G401.6 (cell line): ENCODE measurements at regions not wholly inside any gene's neighbourhood (a gene's known extent, or its start where the extent isn't known, plus 50 kb on each side); places are given as distances from the start of the nearest gene placed in this dataset.

Experiments used
- FAIRE-seq: peaks from 2 replicates; lab custom pipeline; 2012; peaks lifted over from hg19 to GRCh38; lab: Jason Lieb, UNC

DNA sequence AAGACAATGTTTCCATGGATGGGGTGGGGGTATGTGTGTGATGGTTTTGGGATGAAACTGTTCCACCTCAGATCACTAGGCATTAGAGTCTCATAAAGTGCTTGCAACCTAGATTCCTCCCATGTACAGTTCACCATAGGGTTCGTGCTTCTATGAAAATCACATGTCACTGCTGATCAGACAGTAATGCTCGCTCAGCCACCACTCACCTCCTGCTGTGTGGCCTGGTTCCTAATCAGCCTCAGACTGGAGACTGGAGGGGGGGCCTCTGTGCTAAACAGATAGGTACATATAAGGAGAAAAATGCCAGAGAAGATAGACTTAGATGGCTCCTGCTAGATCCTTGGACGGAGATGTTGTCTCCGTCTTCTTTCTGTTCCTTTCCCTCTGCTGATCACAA, 1296.9 kb upstream of the SEL1L start:
- no peak for FAIRE-seq

DNA sequence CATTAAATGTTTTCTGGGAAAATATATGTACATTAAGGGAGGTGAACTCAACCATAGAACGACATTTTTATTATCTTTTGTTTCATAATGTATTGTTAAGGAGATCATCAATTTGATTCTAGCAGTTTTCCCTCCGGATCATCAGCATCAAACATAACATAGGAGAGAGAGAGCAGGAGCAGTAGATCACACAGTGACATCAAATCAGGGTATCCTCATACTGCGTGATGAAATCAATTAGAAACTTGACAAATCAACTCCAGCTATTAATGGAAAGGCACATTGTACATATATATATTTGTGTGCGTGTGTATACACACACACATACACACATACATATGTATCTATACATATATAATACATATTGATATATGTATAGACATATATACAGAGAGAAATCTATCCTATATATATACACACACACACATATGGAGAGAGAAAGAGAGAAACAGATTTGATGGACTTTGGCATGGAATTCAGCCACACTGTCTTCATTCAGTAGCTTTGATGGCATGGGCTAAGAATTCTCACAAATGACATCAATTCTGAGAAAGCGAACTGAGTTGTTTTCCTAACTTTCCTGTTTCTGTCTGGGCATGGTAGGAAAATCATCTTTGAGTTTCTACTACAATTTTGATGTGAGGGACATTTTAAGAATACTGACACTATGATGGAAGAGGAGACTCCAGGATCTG, 1302.8 kb upstream of the SEL1L start:
- no peak for FAIRE-seq

DNA sequence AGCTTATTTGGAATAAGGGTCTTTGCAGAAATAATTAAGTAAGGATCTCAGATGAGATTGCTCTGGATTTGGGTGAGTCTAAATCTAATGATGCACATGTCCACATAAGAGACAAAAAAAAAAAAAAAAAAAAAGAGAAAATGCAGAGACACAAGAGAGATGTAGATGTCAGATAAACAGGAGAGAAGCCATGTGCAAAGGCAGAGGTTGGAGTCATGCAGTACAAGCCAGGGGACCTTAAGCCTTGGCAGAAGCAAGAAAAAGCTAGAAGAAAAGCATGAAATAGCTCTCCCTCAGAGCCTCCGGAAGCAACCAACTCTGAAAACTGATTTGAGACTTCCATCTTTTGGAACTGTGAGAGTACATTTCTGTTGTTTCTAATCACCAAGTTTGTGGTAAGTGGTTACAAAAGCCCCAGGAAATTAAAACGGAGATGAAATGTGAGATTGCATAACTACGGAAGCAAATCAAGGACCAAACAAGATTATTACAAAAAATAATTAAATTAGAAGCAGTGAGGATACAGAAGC, 1304.0 kb upstream of the SEL1L start:
- no peak for FAIRE-seq

DNA sequence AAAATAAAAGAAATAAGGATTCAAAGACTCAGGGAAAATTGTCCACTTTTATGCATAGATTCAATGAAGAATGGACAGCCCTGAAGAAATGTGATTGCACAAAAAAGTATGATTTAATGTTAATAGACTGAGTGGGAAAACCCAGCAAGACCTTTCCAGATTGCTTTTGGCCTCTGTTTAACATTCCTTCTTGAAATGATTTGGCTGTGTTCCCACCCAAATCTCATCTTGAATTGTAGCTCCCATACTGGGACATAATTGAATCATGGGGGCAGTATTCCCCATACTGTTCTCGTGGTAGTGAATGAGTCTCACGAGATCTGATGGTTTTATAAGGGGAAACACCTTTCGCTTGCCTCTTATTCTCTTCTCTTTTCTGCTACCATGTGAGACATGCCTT, 1316.9 kb upstream of the SEL1L start:
- FAIRE-seq = no peak

DNA sequence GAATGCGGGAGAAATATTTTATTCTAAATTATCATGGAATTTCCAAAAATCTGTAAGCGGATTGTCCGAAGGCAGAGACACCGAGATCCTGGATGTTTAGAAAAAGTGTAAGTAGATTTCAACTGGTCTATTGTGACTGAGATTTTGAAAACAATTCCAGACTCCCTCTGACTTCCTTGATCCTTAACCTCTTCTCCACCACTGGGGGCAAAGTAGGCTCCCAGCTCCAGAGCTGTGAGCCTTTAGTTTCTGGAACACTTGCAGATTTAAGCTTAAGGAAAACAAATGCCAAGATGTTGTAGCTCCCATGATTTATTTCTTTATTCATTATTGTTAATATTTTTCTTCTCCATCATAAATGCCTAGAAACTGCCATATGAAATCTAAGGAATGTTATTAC, 1320.5 kb upstream of the SEL1L start:
- no peak for FAIRE-seq

DNA sequence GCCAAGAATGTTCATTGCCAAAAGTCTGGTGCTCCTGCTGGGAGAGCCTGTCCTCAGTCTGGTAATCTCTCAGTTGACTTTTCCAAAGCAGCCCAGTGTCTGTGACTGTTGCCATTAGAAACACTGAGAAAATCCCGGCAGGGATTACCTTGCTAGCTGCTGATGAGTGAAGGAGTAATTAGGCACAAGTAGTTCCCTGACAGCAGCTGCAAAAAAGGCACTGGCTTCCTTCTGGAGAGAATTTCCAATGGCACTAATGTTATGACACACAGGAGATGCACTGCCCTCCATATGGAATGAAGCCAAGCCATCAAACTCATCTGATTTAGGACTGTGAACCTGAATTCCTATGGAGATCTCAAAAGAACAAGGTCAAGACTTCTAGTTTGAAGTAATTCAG, 1321.2 kb upstream of the SEL1L start:
- no peak for FAIRE-seq

DNA sequence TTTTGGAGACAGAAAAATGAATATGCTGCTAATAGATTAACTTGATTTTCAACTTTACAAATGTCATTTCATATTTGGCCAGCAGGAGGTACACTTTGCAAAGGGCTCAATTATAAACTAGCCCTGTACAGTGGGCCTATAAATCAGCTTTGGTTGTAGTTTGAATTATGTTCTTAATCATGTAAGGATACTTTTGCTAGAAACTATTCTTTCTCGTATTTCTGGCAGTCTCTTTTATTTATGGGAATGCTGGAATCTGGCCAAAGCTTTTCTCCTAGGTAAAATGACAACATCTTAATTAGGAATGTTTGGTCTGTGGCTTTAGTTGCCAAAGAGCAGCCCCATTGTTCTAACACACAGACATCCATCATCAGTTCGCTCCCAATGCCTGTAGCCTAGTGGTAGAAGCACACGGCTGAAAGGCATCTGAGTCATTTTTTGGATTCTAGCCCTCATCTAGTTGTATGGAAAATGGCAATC, 1322.3 kb upstream of the SEL1L start:
- FAIRE-seq = no peak

DNA sequence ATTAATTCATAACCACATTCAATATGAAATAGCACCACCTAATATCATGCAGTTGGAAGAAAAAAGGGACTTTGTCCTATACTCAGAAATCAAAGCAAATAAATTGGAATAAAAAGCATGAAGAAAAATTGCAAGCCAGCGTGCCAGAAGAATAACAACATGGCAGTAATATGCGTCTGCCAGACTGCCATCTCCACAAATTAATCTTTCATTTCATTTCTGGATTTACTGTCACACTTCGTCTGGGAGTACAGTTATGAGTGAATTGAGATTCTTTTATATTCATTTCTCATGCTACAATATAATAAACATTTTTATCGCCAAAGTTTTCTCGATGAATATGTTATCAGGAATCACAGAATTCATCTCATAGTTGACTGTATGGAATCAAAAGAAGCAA, 1327.7 kb upstream of the SEL1L start:
- FAIRE-seq = no peak

DNA sequence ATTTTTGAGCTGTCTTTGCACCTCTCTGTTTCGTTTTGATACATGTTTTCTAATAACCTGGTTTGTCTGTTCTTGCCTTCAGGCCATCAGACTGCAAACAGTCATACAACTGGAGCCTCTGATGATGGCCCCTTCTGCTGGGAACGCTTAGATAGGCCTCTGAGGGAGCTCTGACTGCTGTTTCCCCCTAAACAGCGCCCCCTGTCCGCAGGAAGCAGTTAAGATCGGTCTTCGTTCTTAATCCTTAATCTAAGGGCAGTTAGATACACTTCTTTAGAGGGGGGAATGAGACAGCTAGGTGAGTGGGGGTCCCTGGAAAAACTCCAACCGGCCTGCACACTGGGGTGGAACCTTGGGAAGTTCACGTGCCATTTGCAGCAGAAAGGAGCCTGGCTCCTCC, 1338.8 kb upstream of the SEL1L start:
- no peak for FAIRE-seq

DNA sequence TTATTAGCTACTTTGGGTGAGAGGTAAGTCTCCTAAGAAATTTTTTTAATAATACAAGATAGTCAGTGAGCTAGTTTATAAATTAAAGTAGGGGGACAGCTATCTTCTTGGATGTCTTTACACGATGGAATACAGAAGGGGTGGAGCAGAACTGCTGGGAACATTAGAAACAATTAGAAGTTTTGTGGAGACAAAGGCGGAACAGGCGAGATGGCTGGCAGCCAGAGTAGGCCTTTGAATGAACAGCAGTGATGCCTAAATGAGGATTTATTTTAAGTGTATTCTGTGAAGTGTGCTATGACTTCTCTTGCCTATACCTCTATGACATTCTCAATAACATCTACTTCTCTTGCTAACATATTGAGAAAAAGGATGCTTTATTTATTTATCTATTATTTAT, 1345.3 kb upstream of the SEL1L start:
- FAIRE-seq = no peak

DNA sequence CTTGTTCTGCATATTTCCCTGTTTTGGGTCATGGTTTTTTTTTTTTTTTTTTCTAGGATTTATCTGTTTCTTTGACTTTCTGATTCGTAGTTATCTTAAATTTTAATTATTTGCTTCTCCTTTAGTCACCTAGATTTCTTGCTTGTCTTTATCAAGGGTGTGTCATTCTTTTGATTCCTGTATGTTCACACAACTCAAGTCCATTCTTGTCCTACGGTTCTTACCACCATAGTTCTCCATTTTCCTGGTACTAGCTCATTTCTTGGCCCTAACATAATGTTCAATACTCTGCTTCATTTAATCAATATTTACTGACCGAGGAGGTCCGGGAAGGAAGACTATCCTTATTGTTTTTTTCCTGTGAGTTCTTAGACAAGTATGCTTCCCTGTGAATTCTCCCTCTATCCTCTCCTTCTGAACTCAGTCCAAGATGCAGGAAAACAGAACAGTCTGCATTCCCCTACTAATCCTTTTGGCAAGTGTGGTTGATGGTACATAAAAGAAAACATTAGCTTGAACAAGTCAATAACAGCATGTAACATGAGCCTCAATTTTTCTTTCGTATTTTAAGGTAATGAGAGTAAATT, 1346.4 kb upstream of the SEL1L start:
- FAIRE-seq = no peak

DNA sequence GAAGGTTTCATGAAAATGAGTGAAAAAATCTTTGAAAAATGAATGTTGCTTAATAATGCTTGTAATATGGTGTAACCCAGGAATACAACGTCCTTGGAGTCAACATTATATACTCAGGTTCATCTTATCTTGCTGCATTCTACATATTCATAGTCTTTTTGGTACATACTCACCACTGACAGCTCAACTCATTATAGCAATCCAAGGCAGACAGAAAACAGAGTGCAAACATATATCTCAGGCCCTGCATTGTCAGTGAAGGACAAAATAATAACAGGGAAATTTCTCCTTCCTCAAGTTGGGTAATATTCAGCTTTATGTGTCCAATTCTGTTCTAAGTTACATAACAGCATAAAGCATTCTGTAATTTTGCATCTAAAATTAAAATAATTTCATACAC, 1353.0 kb upstream of the SEL1L start:
- no peak for FAIRE-seq

DNA sequence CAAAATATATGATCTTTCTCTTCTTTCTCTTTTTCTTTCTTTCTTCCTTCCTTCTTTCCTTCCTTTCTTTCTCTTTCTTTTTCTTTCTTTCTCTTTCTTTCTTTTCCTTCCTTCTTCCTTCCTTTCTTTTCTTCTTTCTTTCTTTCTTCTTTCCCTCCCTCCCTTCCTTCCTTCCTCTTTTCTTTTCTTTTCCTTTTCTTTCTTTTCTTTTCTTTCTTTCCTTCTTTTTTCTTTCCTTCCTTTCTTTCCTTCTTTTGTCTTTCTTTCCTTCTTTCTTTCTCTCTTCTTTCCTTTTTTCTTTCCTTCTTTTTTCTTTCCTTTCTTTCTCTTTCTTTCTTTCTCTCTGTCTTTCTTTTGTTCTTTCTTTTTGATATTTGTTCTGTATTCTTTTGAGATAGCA, 1356.0 kb upstream of the SEL1L start:
- FAIRE-seq = no peak

DNA sequence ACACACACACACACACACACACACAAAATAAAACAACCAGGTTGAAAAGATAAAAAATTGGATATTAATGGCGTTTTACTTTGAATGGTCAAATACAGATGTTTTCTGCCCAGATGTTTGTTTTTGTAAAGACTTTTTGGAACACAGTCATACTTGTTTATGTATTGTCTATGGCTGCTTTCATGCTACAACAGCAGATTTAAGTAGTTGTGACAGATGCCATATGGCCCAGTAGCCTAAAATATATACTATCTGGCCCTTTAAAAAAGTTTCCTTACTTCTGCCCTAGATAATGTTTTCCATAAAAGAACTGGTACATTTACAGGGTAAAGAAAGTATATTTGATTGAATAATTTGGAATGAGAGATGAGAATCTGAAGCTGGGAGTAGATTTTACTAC, 1362.8 kb upstream of the SEL1L start:
- FAIRE-seq = no peak

DNA sequence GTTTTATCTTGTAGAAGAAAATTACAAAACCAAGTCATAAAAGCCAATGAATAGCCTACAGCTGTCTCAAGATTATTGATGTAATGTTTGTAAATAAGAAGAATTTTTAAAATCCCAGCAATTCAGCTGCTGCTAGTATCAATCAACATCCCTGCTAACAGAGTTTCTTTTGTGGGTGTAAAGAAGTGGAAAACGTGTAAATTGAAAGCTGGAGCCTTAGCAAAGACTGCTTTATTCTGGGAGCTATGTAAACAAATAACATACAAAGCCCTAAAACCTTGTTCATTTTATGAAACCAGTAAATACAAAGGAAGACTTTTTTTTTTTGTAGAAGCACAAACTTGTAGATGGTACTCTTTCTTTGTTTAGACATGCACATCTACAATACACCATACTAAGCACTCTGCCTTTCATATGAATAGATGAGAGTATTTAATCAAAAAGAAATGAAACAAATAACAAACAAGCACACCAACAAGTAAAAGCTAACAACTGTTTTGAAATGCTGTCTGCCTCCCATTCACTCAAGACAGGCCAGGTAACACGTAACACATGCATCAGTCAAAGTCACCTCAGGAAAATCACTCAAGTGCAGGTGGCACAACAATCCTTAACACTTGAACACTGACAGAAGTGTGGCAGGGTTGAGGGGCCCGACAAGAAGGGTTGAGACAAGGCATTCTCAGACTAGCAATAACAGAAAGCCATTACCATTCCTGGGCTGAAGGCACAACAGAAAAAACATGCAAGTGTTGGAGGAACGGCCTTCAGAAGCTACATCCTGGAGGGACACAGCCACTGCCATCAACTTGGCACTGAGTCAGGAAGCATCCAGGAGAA, 1364.0 kb upstream of the SEL1L start:
- no peak for FAIRE-seq

DNA sequence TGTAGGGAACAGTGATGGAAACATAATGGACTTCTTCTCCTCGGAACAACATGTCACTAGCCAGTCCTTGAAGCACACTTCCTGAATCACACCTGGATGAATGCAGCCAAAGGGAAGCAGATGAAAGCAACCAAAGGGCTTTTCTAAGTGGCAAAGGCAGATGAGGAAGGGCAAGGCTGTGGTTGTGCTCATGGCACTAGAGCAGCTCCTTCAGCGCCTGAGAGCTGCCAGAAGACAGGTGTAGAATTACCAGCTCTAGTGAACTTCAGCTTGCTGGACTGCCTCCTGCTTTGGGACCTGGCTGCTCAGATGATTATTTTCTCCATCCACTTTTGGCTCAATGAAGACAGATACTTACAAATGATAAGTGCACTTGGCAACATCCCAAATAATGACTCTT, 1372.1 kb upstream of the SEL1L start:
- no peak for FAIRE-seq

DNA sequence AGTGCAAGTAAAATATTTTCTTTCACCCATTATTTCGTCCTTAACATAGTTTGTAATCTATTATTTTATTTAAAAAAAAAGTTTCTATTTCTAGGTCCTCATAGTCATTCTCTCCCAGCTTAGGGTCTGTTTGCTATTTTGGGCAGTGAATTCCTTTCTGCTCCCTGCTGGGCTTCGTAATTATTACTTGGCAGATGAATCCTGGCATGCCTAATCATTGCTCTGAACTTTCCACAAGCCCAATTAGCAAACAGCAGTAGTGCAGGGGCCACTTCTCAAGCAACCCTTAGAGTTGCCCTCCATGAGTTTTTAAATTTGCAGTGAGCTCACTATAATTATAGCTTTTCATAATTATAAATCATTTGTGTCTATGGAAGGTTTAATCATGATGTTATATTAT, 1378.3 kb upstream of the SEL1L start:
- FAIRE-seq = no peak

DNA sequence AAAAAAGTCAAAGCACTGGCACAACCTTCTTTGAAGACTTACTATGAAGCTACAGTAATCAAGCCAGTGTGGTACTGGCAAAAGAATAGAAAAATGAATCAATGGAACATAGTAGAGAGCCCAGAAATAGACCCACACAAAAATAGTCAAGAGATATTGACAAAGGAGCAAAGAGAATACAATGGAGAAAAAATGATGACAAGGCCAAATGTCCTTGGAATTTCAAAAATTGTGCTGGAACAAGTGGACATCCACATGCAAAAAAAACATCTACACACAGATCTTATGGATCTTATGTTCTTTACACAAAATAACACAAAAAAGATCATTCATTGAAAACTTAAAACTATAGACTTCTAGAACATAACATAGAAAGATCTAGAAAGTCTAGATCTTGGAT, 1379.7 kb upstream of the SEL1L start:
- no peak for FAIRE-seq

DNA sequence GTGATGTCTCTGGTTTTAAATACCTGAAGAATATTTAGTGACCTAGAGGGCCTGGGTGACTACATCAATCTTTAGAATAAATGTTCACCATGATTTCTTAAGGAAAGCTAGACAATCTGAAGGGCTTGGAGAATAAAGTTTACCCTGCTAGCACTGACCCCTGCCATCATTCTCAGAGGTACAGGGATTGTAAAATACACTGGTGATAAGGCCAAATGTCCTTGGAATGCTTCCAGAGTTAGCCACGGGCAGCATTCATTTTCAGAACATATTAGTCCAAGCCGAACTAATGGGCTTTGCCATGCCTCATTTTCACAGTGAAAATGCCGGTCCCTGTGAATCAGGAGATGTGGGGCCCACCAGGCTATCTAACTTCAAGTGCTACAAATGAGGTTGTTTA, 1381.7 kb upstream of the SEL1L start:
- no peak for FAIRE-seq

DNA sequence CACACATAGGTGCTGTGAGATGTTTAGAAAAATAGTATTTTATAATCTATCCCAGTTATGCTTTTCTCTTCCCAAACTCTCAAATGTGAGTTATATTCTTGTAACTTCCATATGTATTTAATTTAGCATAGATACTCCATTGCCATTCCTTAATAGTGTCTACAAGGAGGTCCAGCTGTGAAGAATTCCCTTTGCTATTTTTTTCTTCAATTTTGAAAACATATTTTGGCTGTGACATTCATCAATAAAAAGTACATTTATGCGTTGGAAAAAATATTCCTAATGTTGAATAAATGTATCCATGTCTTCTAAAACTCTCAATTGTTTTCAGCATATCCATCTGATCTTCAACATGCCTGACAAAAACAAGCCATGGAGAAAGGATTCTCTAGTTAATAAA, 1402.0 kb upstream of the SEL1L start:
- FAIRE-seq = no peak

DNA sequence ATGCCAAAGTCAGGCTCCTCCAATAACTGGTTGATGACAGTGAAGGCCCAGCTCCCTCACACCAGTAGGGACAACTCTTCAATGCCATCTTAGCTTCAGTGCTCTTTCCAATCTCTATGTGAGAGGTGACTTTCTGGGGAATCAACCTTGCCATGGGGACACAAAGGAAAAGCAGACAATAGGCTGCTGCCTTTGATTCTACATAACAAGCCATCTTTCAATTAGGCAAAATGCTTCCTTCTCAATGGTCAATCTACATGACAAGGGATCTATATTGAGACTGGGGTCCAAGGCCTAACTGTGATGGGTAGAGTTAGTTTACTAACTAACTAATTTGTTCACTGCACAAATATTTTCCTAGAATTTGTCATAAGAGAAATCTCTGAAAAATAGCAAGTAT, 1417.5 kb upstream of the SEL1L start:
- FAIRE-seq = no peak

DNA sequence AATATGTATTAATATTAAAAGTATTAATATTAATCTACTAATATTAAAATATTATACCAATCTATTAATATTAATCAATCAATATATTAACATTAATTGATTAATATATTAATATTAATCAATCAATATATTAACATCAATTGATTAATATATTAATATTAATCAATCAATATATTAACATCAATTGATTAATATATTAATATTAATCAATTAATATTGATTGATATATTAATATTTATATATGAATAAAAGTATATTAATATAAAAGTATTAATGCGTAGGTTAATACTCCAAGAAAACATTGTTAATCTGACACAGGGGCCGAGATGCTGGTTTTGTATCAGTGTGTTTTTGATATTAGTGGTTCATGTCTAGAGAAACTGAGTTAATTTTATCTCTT, 1430.1 kb upstream of the SEL1L start:
- FAIRE-seq = peak; percentile 98

DNA sequence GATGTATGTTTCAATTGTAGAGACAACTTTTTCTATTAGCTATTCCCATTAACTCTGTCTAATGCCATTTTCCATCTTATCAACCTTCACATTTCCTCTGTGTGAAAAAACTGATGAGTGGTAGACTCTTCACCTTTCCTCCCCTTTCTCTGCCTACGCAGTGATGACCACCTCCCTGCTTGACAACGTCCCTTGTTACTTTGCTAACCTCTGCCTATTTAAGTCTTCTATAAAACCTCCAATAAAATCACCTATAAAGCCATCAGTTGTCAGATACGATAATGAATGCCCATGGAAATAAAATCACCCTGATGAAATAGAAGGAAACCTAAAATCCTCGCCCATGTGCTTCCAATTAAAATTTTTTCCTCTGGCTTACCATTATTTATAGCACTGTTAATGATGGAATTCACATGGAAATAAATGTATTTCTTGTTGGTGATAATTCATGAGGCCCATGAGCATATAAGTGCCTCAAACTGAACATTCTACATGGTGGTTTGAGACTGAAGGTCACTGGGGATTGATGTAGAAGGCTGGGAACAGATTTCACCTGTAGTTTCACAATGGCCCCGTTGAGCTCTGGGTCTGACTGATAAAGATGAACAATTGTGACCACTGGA, 1454.0 kb upstream of the SEL1L start:
- FAIRE-seq = no peak
